Activated naive CD8-positive, alpha-beta T cell treated with anti-CD3 and anti-CD28 coated beads for 36 hours (primary cell): ENCODE measurements at regions not wholly inside any gene's neighbourhood (a gene's known extent, or its start where the extent isn't known, plus 50 kb on each side); places are given as distances from the start of the nearest gene placed in this dataset.
"Not testable (repeated sequence)": the region's sequence is repeated elsewhere in the genome, so short reads cannot be mapped to it uniquely, and the experiment has no call there.

ENCODE experiments used
- DNase-seq: peaks from one replicate; pipeline ENCODE4 v3.0.0; 2021
- H3K27ac Mint-ChIP-seq: one replicate; pipeline ENCODE4 v1.8.0; 2022; ENCODE audit warnings: mild to moderate bottlenecking, moderate library complexity, mixed read lengths
- H3K27me3 Mint-ChIP-seq: one replicate; pipeline ENCODE4 v1.8.0; 2022; ENCODE audit warnings: mild to moderate bottlenecking, mixed read lengths
- H3K36me3 Mint-ChIP-seq: one replicate; pipeline ENCODE4 v1.8.0; 2021; ENCODE audit warnings: mild to moderate bottlenecking, mixed read lengths
- H3K4me1 Mint-ChIP-seq: one replicate; pipeline ENCODE4 v1.8.0; 2021; ENCODE audit warnings: mixed read lengths
- H3K4me3 Mint-ChIP-seq: one replicate; pipeline ENCODE4 v1.8.0; 2022; ENCODE audit warnings: mild to moderate bottlenecking, moderate library complexity, mixed read lengths
- H3K9me3 Mint-ChIP-seq: one replicate; pipeline ENCODE4 v1.8.0; 2022; ENCODE audit warnings: mixed read lengths

- no peak for DNase-seq
- Mint-ChIP-seq H3K9me3 (no peaks in the 10 kb centered on the region), H3K4me1 (peaks cover 5% of the 10 kb centered on the region), H3K27ac (no peak overlapping the region), H3K4me3 (no peak overlapping the region), H3K27me3 (peaks cover 58% of the 10 kb centered on the region), H3K36me3 (no peaks in the 10 kb centered on the region)
These were observed 151.5 kb downstream of the FCRL5 start for GRCh38 chr1:157400766-157401165.

GRCh38 chr1:157399984-157400382 lies 152.3 kb downstream of the FCRL5 start:
- H3K36me3 Mint-ChIP-seq, result no peaks in the 10 kb centered on the region
- H3K27ac Mint-ChIP-seq, result no peak overlapping the region
- H3K4me1 Mint-ChIP-seq, result peaks cover 5% of the 10 kb centered on the region
- H3K4me3 Mint-ChIP-seq, result no peak overlapping the region
- DNase-seq, result peak; percentile 9
- peaks cover 64% of the 10 kb centered on the region for H3K27me3 Mint-ChIP-seq
- no peaks in the 10 kb centered on the region for H3K9me3 Mint-ChIP-seq

- H3K27me3 Mint-ChIP-seq, result peaks cover 69% of the 10 kb centered on the region
- no peak overlapping the region for H3K4me3 Mint-ChIP-seq
- peaks cover 1% of the 10 kb centered on the region for H3K9me3 Mint-ChIP-seq
These were observed 152.9 kb downstream of the FCRL5 start for GRCh38 chr1:157399343-157399983.

GRCh38 chr1:157390651-157391050 lies 161.7 kb downstream of the FCRL5 start:
- Mint-ChIP-seq H3K27me3 (peaks cover 49% of the 10 kb centered on the region), H3K36me3 (no peaks in the 10 kb centered on the region), H3K27ac (no peak overlapping the region), H3K4me1 (no peaks in the 10 kb centered on the region), H3K4me3 (no peak overlapping the region), H3K9me3 (peaks cover 1% of the 10 kb centered on the region)
- DNase-seq, result no peak

More at GRCh38 chr1:157399343-157399983, 152.9 kb downstream of the FCRL5 start:
- DNase-seq, result no peak
- Mint-ChIP-seq H3K4me1 (peaks cover 5% of the 10 kb centered on the region), H3K36me3 (no peaks in the 10 kb centered on the region), H3K27ac (no peak overlapping the region)

- Mint-ChIP-seq H3K9me3 (no peaks in the 10 kb centered on the region), H3K27me3 (peaks cover 33% of the 10 kb centered on the region), H3K4me1 (no peaks in the 10 kb centered on the region), H3K4me3 (no peak overlapping the region), H3K27ac (no peak overlapping the region), H3K36me3 (no peaks in the 10 kb centered on the region)
- no peak for DNase-seq
These were observed 164.3 kb downstream of the FCRL5 start for GRCh38 chr1:157388057-157388456.

- H3K4me1 Mint-ChIP-seq, result peaks cover 4% of the 10 kb centered on the region
- H3K4me3 Mint-ChIP-seq, result no peak overlapping the region
- DNase-seq, result no peak
- H3K9me3 Mint-ChIP-seq, result no peaks in the 10 kb centered on the region
- H3K27ac Mint-ChIP-seq, result no peak overlapping the region
- peaks cover 33% of the 10 kb centered on the region for H3K27me3 Mint-ChIP-seq
- H3K36me3 Mint-ChIP-seq, result no peaks in the 10 kb centered on the region
These were observed 168.1 kb downstream of the FCRL5 start for GRCh38 chr1:157384258-157384657.

GRCh38 chr1:157382351-157382750 lies 170.0 kb downstream of the FCRL5 start:
- H3K4me1 Mint-ChIP-seq, result peaks cover 4% of the 10 kb centered on the region
- peaks cover 39% of the 10 kb centered on the region for H3K27me3 Mint-ChIP-seq
- DNase-seq, result no peak
- no peak overlapping the region for H3K27ac Mint-ChIP-seq
- no peak overlapping the region for H3K4me3 Mint-ChIP-seq
- H3K36me3 Mint-ChIP-seq, result no peaks in the 10 kb centered on the region
- no peaks in the 10 kb centered on the region for H3K9me3 Mint-ChIP-seq

- H3K36me3 Mint-ChIP-seq, result no peaks in the 10 kb centered on the region
- no peak overlapping the region for H3K4me3 Mint-ChIP-seq
- H3K27ac Mint-ChIP-seq, result no peak overlapping the region
- peaks cover 4% of the 10 kb centered on the region for H3K4me1 Mint-ChIP-seq
- H3K9me3 Mint-ChIP-seq, result no peaks in the 10 kb centered on the region
- no peak for DNase-seq
- peaks cover 50% of the 10 kb centered on the region for H3K27me3 Mint-ChIP-seq
These were observed 171.8 kb downstream of the FCRL5 start for GRCh38 chr1:157380523-157380922.

GRCh38 chr1:157377280-157377713 lies 175.0 kb downstream of the FCRL5 start:
- H3K4me1 Mint-ChIP-seq, result not testable (repeated sequence)

GRCh38 chr1:157376681-157377080 lies 175.6 kb downstream of the FCRL5 start:
- Mint-ChIP-seq H3K36me3 (no peaks in the 10 kb centered on the region), H3K27me3 (peaks cover 53% of the 10 kb centered on the region), H3K4me1 (peaks cover 4% of the 10 kb centered on the region), H3K4me3 (no peak overlapping the region), H3K9me3 (no peaks in the 10 kb centered on the region), H3K27ac (no peak overlapping the region)
- no peak for DNase-seq

More at GRCh38 chr1:157377280-157377713, 175.0 kb downstream of the FCRL5 start:
- peak; percentile 19 for DNase-seq
- not testable (repeated sequence) for H3K9me3 Mint-ChIP-seq, H3K27ac Mint-ChIP-seq, H3K36me3 Mint-ChIP-seq, H3K4me3 Mint-ChIP-seq
- H3K27me3 Mint-ChIP-seq, result peaks cover 52% of the 10 kb centered on the region

GRCh38 chr1:157372311-157372710 lies 180.0 kb downstream of the FCRL5 start:
- H3K27me3 Mint-ChIP-seq, result peaks cover 38% of the 10 kb centered on the region
- H3K36me3 Mint-ChIP-seq, H3K9me3 Mint-ChIP-seq, H3K4me1 Mint-ChIP-seq, H3K27ac Mint-ChIP-seq, H3K4me3 Mint-ChIP-seq, DNase-seq: not testable (repeated sequence)

- H3K4me3 Mint-ChIP-seq, result no peak overlapping the region
- DNase-seq, result no peak
These were observed 180.5 kb downstream of the FCRL5 start for GRCh38 chr1:157371826-157372225.

GRCh38 chr1:157371221-157371620 lies 181.1 kb downstream of the FCRL5 start:
- H3K27ac Mint-ChIP-seq, result no peak overlapping the region
- H3K9me3 Mint-ChIP-seq, result no peaks in the 10 kb centered on the region
- peaks cover 28% of the 10 kb centered on the region for H3K27me3 Mint-ChIP-seq
- no peak for DNase-seq
- H3K4me3 Mint-ChIP-seq, result no peak overlapping the region
- no peaks in the 10 kb centered on the region for H3K36me3 Mint-ChIP-seq
- no peaks in the 10 kb centered on the region for H3K4me1 Mint-ChIP-seq

More at GRCh38 chr1:157371826-157372225, 180.5 kb downstream of the FCRL5 start:
- Mint-ChIP-seq H3K9me3 (no peaks in the 10 kb centered on the region), H3K27me3 (peaks cover 33% of the 10 kb centered on the region), H3K36me3 (no peaks in the 10 kb centered on the region), H3K4me1 (no peaks in the 10 kb centered on the region), H3K27ac (no peak overlapping the region)

GRCh38 chr1:157370698-157371097 lies 181.6 kb downstream of the FCRL5 start:
- Mint-ChIP-seq H3K27me3 (peaks cover 23% of the 10 kb centered on the region), H3K4me3 (no peak overlapping the region), H3K4me1 (no peaks in the 10 kb centered on the region), H3K9me3 (no peaks in the 10 kb centered on the region), H3K36me3 (no peaks in the 10 kb centered on the region), H3K27ac (no peak overlapping the region)
- DNase-seq, result no peak

GRCh38 chr1:157369808-157370521 lies 182.3 kb downstream of the FCRL5 start:
- H3K4me3 Mint-ChIP-seq, result no peak overlapping the region
- no peak overlapping the region for H3K27ac Mint-ChIP-seq
- peaks cover 17% of the 10 kb centered on the region for H3K27me3 Mint-ChIP-seq
- no peaks in the 10 kb centered on the region for H3K9me3 Mint-ChIP-seq
- no peaks in the 10 kb centered on the region for H3K4me1 Mint-ChIP-seq
- DNase-seq, result peak; percentile 16
- H3K36me3 Mint-ChIP-seq, result no peaks in the 10 kb centered on the region

- not testable (repeated sequence) for DNase-seq, H3K36me3 Mint-ChIP-seq, H3K27ac Mint-ChIP-seq, H3K4me3 Mint-ChIP-seq, H3K9me3 Mint-ChIP-seq, H3K4me1 Mint-ChIP-seq
- peaks cover 11% of the 10 kb centered on the region for H3K27me3 Mint-ChIP-seq
These were observed 183.4 kb downstream of the FCRL5 start for GRCh38 chr1:157368941-157369340.
